Glutamatergic neuron (in vitro differentiated cells): ENCODE measurements at regions not wholly inside any gene's neighbourhood (a gene's known extent, or its start where the extent isn't known, plus 50 kb on each side); places are given as distances from the start of the nearest gene placed in this dataset.

ENCODE experiments used
- DNase-seq: peaks from one replicate; pipeline ENCODE4 v3.0.0; 2022
- H3K27ac Mint-ChIP-seq: one replicate; pipeline ENCODE4 v1.8.0; 2020; ENCODE audit warnings: mild to moderate bottlenecking, mixed read lengths, inconsistent platforms; ENCODE audit not compliant: unreplicated experiment
- H3K27me3 Mint-ChIP-seq: one replicate; pipeline ENCODE4 v1.8.0; 2020; ENCODE audit warnings: mild to moderate bottlenecking, moderate library complexity, mixed read lengths, inconsistent platforms; ENCODE audit not compliant: unreplicated experiment
- H3K36me3 Mint-ChIP-seq: one replicate; pipeline ENCODE4 v1.8.0; 2020; ENCODE audit warnings: mild to moderate bottlenecking, mixed read lengths, inconsistent platforms; ENCODE audit not compliant: unreplicated experiment
- H3K4me1 Mint-ChIP-seq: one replicate; pipeline ENCODE4 v1.8.0; 2020; ENCODE audit warnings: mild to moderate bottlenecking, low read depth, mixed read lengths, inconsistent platforms; ENCODE audit not compliant: unreplicated experiment
- H3K4me3 Mint-ChIP-seq: one replicate; pipeline ENCODE4 v1.8.0; 2020; ENCODE audit warnings: mild to moderate bottlenecking, mixed read lengths, inconsistent platforms; ENCODE audit not compliant: unreplicated experiment
- H3K9me3 Mint-ChIP-seq: one replicate; pipeline ENCODE4 v1.8.0; 2020; ENCODE audit warnings: mild to moderate bottlenecking, moderate library complexity, mixed read lengths, inconsistent platforms; ENCODE audit not compliant: unreplicated experiment
- TF ChIP-seq, protein P1 (sequence below): fragments of 200-600 bp; sonication (generic); IDR thresholded peaks from one replicate; pipeline ENCODE4 v1.5.0; 2021; ENCODE audit not compliant: partially characterized antibody, unreplicated experiment

- H3K36me3 Mint-ChIP-seq = no peaks in the 10 kb centered on the region
- H3K9me3 Mint-ChIP-seq = peaks cover 1% of the 10 kb centered on the region
- no peak overlapping the region for H3K27ac Mint-ChIP-seq
- no peaks in the 10 kb centered on the region for H3K27me3 Mint-ChIP-seq
- H3K4me1 Mint-ChIP-seq = no peaks in the 10 kb centered on the region
- TF ChIP-seq, protein P1, sequence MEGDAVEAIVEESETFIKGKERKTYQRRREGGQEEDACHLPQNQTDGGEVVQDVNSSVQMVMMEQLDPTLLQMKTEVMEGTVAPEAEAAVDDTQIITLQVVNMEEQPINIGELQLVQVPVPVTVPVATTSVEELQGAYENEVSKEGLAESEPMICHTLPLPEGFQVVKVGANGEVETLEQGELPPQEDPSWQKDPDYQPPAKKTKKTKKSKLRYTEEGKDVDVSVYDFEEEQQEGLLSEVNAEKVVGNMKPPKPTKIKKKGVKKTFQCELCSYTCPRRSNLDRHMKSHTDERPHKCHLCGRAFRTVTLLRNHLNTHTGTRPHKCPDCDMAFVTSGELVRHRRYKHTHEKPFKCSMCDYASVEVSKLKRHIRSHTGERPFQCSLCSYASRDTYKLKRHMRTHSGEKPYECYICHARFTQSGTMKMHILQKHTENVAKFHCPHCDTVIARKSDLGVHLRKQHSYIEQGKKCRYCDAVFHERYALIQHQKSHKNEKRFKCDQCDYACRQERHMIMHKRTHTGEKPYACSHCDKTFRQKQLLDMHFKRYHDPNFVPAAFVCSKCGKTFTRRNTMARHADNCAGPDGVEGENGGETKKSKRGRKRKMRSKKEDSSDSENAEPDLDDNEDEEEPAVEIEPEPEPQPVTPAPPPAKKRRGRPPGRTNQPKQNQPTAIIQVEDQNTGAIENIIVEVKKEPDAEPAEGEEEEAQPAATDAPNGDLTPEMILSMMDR = no peak
- H3K4me3 Mint-ChIP-seq = no peak overlapping the region
- DNase-seq = no peak
Measured at GRCh38 chr15:35667908-35668307, 121.9 kb upstream of the DPH6 start.

GRCh38 chr15:35669021-35669420, 123.1 kb upstream of the DPH6 start:
- H3K27me3 Mint-ChIP-seq = no peaks in the 10 kb centered on the region
- H3K27ac Mint-ChIP-seq = no peak overlapping the region
- no peak for DNase-seq
- H3K4me3 Mint-ChIP-seq = no peak overlapping the region
- no peaks in the 10 kb centered on the region for H3K4me1 Mint-ChIP-seq
- no peaks in the 10 kb centered on the region for H3K36me3 Mint-ChIP-seq
- H3K9me3 Mint-ChIP-seq = peaks cover 1% of the 10 kb centered on the region
- TF ChIP-seq, protein P1 = no peak

GRCh38 chr15:35669432-35670045, 123.6 kb upstream of the DPH6 start:
- no peak overlapping the region for H3K27ac Mint-ChIP-seq
- no peaks in the 10 kb centered on the region for H3K36me3 Mint-ChIP-seq
- DNase-seq = no peak
- H3K9me3 Mint-ChIP-seq = peaks cover 1% of the 10 kb centered on the region
- H3K4me1 Mint-ChIP-seq = no peaks in the 10 kb centered on the region
- no peaks in the 10 kb centered on the region for H3K27me3 Mint-ChIP-seq
- no peak overlapping the region for H3K4me3 Mint-ChIP-seq
- TF ChIP-seq, protein P1 = no peak

- Mint-ChIP-seq H3K36me3 (no peaks in the 10 kb centered on the region), H3K4me3 (no peak overlapping the region), H3K27me3 (no peaks in the 10 kb centered on the region), H3K27ac (no peak overlapping the region), H3K4me1 (peaks cover 8% of the 10 kb centered on the region), H3K9me3 (peaks cover 1% of the 10 kb centered on the region)
- TF ChIP-seq, protein P1 = no peak
- DNase-seq = no peak
Measured at GRCh38 chr15:35671197-35671596, 125.2 kb upstream of the DPH6 start.

- no peak overlapping the region for H3K27ac Mint-ChIP-seq
Measured at GRCh38 chr15:35671981-35672380, 126.0 kb upstream of the DPH6 start.

More at GRCh38 chr15:35671981-35672380, 126.0 kb upstream of the DPH6 start:
- Mint-ChIP-seq H3K9me3 (peaks cover 1% of the 10 kb centered on the region), H3K36me3 (no peaks in the 10 kb centered on the region), H3K4me1 (peaks cover 8% of the 10 kb centered on the region), H3K4me3 (no peak overlapping the region), H3K27me3 (no peaks in the 10 kb centered on the region)
- TF ChIP-seq, protein P1 = no peak
- DNase-seq = no peak
